ENCODE measurements at regions not wholly inside any gene's neighbourhood (a gene's known extent, or its start where the extent isn't known, plus 50 kb on each side); places are given as distances from the start of the nearest gene placed in this dataset.
A peak's percentile ranks its signal among the peaks of the same experiment; 100 is the strongest.

- TF ChIP-seq CTCF (IDR thresholded peaks at IDR 0.05) (no peak), POLR2AphosphoS5 (IDR thresholded peaks at IDR 0.05; ENCODE audit: low read depth, low read length) (peak; percentile 39; the same call in 1 of the 2 replicates)
These were observed 722.8 kb upstream of the GRAMD2B start for GRCh38 chr5:125700380-125700861.
